Tibial nerve (tissue), 4 donors: ENCODE measurements at regions not wholly inside any gene's neighbourhood (a gene's known extent, or its start where the extent isn't known, plus 50 kb on each side); places are given as distances from the start of the nearest gene placed in this dataset.

ENCODE experiments used
- CTCF ChIP-seq, 5 experiments: fragments of 200-600 bp in 3 of 5; fragments of 450-650 bp in 2 of 5; sonication (generic) in 3 of 5; IDR thresholded peaks; one replicate each; pipeline ENCODE4 v1.5.1; 2016 to 2019; ENCODE audit warnings: antibody characterized with exemption in 5 of 5, mild to moderate bottlenecking in 3 of 5, moderate library complexity in 2 of 5
- EP300 ChIP-seq, 2 donors: sonication (generic); formaldehyde crosslinking; IDR thresholded peaks; one replicate each; pipeline ENCODE4 v1.6.1; 2017; ENCODE audit warnings: antibody characterized with exemption in 2 of 2, mild to moderate bottlenecking in 1 of 2
- POLR2A ChIP-seq, 2 donors: fragments of 450-650 bp; IDR thresholded peaks; one replicate each; pipeline ENCODE4 v1.6.1; 2017; ENCODE audit warnings: antibody characterized with exemption in 2 of 2, mild to moderate bottlenecking in 2 of 2, moderate library complexity in 2 of 2

GRCh38 chr2:8548065-8548618 is 133.7 kb upstream of the ID2 start:
- TF ChIP-seq EP300 (IDR thresholded peaks at IDR 0.05) (no peak), CTCF (IDR thresholded peaks at IDR 0.05) (no peak), POLR2A (IDR thresholded peaks at IDR 0.05) (no peak)
